ENCODE measurements at regions not wholly inside any gene's neighbourhood (a gene's known extent, or its start where the extent isn't known, plus 50 kb on each side); places are given as distances from the start of the nearest gene placed in this dataset.

DNA sequence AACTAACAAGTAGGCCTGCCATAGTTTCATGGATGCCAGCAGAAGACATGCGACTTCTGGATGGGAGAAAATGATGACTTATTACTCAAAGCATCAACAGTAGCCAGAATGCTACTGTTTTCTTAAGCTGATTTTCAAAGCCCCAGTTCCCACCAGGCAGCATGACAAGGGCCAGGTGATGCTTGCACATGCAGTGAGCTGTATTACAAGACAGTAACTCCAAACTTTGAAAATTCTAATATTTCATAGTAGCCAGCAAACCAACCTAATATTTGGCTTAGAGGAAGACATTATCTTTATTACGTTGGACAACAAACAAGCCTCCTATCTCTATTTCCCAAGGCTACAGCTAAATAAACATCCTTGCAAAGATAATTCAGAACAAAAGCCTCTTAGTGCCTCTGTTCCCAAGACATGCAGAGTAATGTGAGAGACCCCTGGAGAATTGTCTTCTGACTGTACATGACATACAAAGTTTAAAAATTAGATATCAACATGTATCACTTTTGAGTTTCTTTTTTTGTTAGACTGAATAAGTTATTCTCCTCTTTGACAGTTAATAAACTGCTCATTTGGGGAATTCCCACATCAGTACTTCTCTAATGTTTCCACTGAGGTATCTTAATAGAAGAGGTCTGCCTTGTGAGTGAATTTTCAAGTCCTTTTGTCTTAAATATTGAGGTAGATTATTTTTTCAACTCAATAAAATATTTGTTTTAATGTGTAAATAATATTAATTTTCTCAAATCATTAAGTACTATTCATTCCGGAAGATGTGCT, 367.6 kb upstream of the CWC22 start:
- TF ChIP-seq, protein P1, sequence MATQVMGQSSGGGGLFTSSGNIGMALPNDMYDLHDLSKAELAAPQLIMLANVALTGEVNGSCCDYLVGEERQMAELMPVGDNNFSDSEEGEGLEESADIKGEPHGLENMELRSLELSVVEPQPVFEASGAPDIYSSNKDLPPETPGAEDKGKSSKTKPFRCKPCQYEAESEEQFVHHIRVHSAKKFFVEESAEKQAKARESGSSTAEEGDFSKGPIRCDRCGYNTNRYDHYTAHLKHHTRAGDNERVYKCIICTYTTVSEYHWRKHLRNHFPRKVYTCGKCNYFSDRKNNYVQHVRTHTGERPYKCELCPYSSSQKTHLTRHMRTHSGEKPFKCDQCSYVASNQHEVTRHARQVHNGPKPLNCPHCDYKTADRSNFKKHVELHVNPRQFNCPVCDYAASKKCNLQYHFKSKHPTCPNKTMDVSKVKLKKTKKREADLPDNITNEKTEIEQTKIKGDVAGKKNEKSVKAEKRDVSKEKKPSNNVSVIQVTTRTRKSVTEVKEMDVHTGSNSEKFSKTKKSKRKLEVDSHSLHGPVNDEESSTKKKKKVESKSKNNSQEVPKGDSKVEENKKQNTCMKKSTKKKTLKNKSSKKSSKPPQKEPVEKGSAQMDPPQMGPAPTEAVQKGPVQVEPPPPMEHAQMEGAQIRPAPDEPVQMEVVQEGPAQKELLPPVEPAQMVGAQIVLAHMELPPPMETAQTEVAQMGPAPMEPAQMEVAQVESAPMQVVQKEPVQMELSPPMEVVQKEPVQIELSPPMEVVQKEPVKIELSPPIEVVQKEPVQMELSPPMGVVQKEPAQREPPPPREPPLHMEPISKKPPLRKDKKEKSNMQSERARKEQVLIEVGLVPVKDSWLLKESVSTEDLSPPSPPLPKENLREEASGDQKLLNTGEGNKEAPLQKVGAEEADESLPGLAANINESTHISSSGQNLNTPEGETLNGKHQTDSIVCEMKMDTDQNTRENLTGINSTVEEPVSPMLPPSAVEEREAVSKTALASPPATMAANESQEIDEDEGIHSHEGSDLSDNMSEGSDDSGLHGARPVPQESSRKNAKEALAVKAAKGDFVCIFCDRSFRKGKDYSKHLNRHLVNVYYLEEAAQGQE (IDR thresholded peaks at IDR 0.05; ENCODE audit: borderline replicate concordance), result no peak
- TF ChIP-seq SMC3 (conservative IDR thresholded peaks at IDR 0.05; ENCODE audit: poor library complexity) (no peak), TAF1 (IDR thresholded peaks at IDR 0.05; ENCODE audit: low read depth) (no peak), EP300 (conservative IDR thresholded peaks at IDR 0.05; ENCODE audit: poor library complexity, severe bottlenecking) (no peak), MXI1 (conservative IDR thresholded peaks at IDR 0.05; ENCODE audit: poor library complexity, severe bottlenecking) (no peak), EZH2 (IDR thresholded peaks at IDR 0.05; ENCODE audit: borderline replicate concordance, insufficient read depth, low read length, poor library complexity, severe bottlenecking) (no peak), POLR2AphosphoS5 (IDR thresholded peaks at IDR 0.05) (no peak), RAD21 (conservative IDR thresholded peaks at IDR 0.05) (no peak)
- TF ChIP-seq, protein P2, sequence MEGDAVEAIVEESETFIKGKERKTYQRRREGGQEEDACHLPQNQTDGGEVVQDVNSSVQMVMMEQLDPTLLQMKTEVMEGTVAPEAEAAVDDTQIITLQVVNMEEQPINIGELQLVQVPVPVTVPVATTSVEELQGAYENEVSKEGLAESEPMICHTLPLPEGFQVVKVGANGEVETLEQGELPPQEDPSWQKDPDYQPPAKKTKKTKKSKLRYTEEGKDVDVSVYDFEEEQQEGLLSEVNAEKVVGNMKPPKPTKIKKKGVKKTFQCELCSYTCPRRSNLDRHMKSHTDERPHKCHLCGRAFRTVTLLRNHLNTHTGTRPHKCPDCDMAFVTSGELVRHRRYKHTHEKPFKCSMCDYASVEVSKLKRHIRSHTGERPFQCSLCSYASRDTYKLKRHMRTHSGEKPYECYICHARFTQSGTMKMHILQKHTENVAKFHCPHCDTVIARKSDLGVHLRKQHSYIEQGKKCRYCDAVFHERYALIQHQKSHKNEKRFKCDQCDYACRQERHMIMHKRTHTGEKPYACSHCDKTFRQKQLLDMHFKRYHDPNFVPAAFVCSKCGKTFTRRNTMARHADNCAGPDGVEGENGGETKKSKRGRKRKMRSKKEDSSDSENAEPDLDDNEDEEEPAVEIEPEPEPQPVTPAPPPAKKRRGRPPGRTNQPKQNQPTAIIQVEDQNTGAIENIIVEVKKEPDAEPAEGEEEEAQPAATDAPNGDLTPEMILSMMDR (IDR thresholded peaks at IDR 0.05; ENCODE audit: poor library complexity, severe bottlenecking), result no peak
- no peak overlapping the region for H3K9ac ChIP-seq (ENCODE audit: low read length)
- no peak overlapping the region for H2AFZ ChIP-seq (ENCODE audit: low read depth, low read length)
- no peaks in the 10 kb centered on the region for H3F3A ChIP-seq (ENCODE audit: insufficient read depth, low read length, poor library complexity, severe bottlenecking)
- no peaks in the 10 kb centered on the region for H3K27me3 ChIP-seq (ENCODE audit: insufficient read depth, low read depth, low read length)
- no peaks in the 10 kb centered on the region for H4K20me1 ChIP-seq (ENCODE audit: insufficient read depth)
- no peak overlapping the region for H3K4me3 ChIP-seq (ENCODE audit: low read length)
- no peak overlapping the region for H3K27ac ChIP-seq (ENCODE audit: low read length)
- H3K4me2 ChIP-seq (ENCODE audit: low read length), result no peak overlapping the region
- no peaks in the 10 kb centered on the region for H3K79me2 ChIP-seq (replicated peaks; ENCODE audit: insufficient read depth, low read length)
- no peaks in the 10 kb centered on the region for H3K9me3 ChIP-seq (ENCODE audit: low read length)
- H3K9me2 ChIP-seq (ENCODE audit: insufficient read depth, low read length), result no peaks in the 10 kb centered on the region
- no peaks in the 10 kb centered on the region for H3K36me3 ChIP-seq (ENCODE audit: insufficient read depth, low read length)

DNA sequence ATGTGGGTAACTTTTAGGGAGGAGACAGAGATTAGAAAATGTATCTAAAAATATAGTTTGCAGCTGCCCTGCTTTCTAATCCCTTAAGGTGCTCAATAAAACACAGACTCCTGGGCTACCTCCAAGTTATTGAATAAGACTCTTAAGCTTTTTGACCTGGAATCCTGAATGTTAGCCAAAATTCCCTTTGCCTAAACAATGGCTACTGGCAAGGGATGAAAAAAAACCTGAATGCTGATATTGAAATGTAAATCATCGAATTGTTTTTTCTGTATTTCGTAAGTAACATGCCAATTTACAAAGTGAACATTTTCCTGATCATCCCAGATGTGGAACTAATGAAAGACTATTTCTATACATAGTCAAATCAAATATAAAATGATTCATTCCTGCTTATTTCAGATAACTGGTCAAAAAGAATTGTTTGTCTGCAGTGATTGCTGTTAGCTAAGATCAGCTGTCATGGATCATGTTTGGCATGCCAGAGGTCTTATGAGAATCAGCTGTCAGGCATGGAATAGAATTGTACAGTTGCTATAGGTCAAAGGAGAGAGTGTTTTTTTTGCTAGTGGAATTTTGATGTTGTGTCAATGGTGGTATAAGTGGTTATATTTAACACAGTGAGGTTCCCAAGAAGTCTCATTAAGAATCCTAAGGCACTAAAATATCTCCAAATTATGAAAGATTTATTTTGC, 363.6 kb upstream of the CWC22 start:
- Histone ChIP-seq H3K27me3 (ENCODE audit: insufficient read depth, low read depth, low read length) (no peaks in the 10 kb centered on the region), H3K4me2 (ENCODE audit: low read length) (no peak overlapping the region), H4K20me1 (ENCODE audit: insufficient read depth) (no peaks in the 10 kb centered on the region)

More for the DNA sequence above, 363.6 kb upstream of the CWC22 start:
- TF ChIP-seq RAD21 (conservative IDR thresholded peaks at IDR 0.05) (no peak), MXI1 (conservative IDR thresholded peaks at IDR 0.05; ENCODE audit: poor library complexity, severe bottlenecking) (no peak), POLR2AphosphoS5 (IDR thresholded peaks at IDR 0.05) (no peak), EP300 (conservative IDR thresholded peaks at IDR 0.05; ENCODE audit: poor library complexity, severe bottlenecking) (no peak), EZH2 (IDR thresholded peaks at IDR 0.05; ENCODE audit: borderline replicate concordance, insufficient read depth, low read length, poor library complexity, severe bottlenecking) (no peak), TAF1 (IDR thresholded peaks at IDR 0.05; ENCODE audit: low read depth) (no peak), SMC3 (conservative IDR thresholded peaks at IDR 0.05; ENCODE audit: poor library complexity) (no peak)
- TF ChIP-seq, protein P2 (IDR thresholded peaks at IDR 0.05; ENCODE audit: poor library complexity, severe bottlenecking), result no peak
- TF ChIP-seq, protein P1 (IDR thresholded peaks at IDR 0.05; ENCODE audit: borderline replicate concordance), result no peak
- H3K4me3 ChIP-seq (ENCODE audit: low read length), result no peak overlapping the region
- no peaks in the 10 kb centered on the region for H3F3A ChIP-seq (ENCODE audit: insufficient read depth, low read length, poor library complexity, severe bottlenecking)
- no peak overlapping the region for H3K27ac ChIP-seq (ENCODE audit: low read length)
- H3K9me2 ChIP-seq (ENCODE audit: insufficient read depth, low read length), result no peaks in the 10 kb centered on the region
- no peak overlapping the region for H2AFZ ChIP-seq (ENCODE audit: low read depth, low read length)
- no peaks in the 10 kb centered on the region for H3K79me2 ChIP-seq (replicated peaks; ENCODE audit: insufficient read depth, low read length)
- no peaks in the 10 kb centered on the region for H3K36me3 ChIP-seq (ENCODE audit: insufficient read depth, low read length)
- H3K9ac ChIP-seq (ENCODE audit: low read length), result no peak overlapping the region
- no peaks in the 10 kb centered on the region for H3K9me3 ChIP-seq (ENCODE audit: low read length)

All from neural cell (in vitro differentiated cells).